ENCODE measurements at regions not wholly inside any gene's neighbourhood (a gene's known extent, or its start where the extent isn't known, plus 50 kb on each side); places are given as distances from the start of the nearest gene placed in this dataset. TPM values are rescaled to one million over a fixed set of nuclear protein-coding genes. Genes with fewer than 3 reads are reported as not detected.

Small RNA genes in the stretch of these regions (small RNA-seq; reads per million reads assigned to genes)
- not detected for gene AL359999.1 (ENCODE audit: low replicate concordance)

Data from skin of body (tissue), 1 donor.